HG02943 (cell line): ENCODE measurements at regions not wholly inside any gene's neighbourhood (a gene's known extent, or its start where the extent isn't known, plus 50 kb on each side); places are given as distances from the start of the nearest gene placed in this dataset.

Source experiments
- ATAC-seq: cut with Tn5 transposase; IDR thresholded peaks from one replicate; pipeline ENCODE4 v1.9.1; 2021; ENCODE audit warnings: mild to moderate bottlenecking, low read depth, moderate library complexity; ENCODE audit not compliant: unreplicated experiment

- ATAC-seq = no peak
These were observed 404.7 kb upstream of the TGFBR2 start for GRCh38 chr3:30201715-30202114.

- no peak for ATAC-seq
These were observed 403.1 kb upstream of the TGFBR2 start for GRCh38 chr3:30203301-30203700.

- no peak for ATAC-seq
These were observed 402.3 kb upstream of the TGFBR2 start for GRCh38 chr3:30204126-30204525.

GRCh38 chr3:30206051-30206450, 400.4 kb upstream of the TGFBR2 start:
- ATAC-seq = no peak

GRCh38 chr3:30221619-30222018, 384.8 kb upstream of the TGFBR2 start:
- ATAC-seq = no peak

- ATAC-seq = no peak
These were observed 384.0 kb upstream of the TGFBR2 start for GRCh38 chr3:30222441-30222840.

- ATAC-seq = no peak
These were observed 381.4 kb upstream of the TGFBR2 start for GRCh38 chr3:30225021-30225420.

GRCh38 chr3:30226601-30227151, 379.7 kb upstream of the TGFBR2 start:
- no peak for ATAC-seq

GRCh38 chr3:30227571-30228301, 378.7 kb upstream of the TGFBR2 start:
- no peak for ATAC-seq

GRCh38 chr3:30228302-30228631, 378.1 kb upstream of the TGFBR2 start:
- ATAC-seq = no peak

GRCh38 chr3:30231277-30232141, 374.9 kb upstream of the TGFBR2 start:
- ATAC-seq = no peak

- no peak for ATAC-seq
These were observed 374.3 kb upstream of the TGFBR2 start for GRCh38 chr3:30232142-30232541.

- no peak for ATAC-seq
These were observed 372.3 kb upstream of the TGFBR2 start for GRCh38 chr3:30233913-30234646.

GRCh38 chr3:30236011-30236410, 370.4 kb upstream of the TGFBR2 start:
- no peak for ATAC-seq

GRCh38 chr3:30241721-30242120, 364.7 kb upstream of the TGFBR2 start:
- ATAC-seq = no peak

- no peak for ATAC-seq
These were observed 360.4 kb upstream of the TGFBR2 start for GRCh38 chr3:30245858-30246622.

- ATAC-seq = peak; percentile 93
These were observed 358.0 kb upstream of the TGFBR2 start for GRCh38 chr3:30248423-30248822.

GRCh38 chr3:30252474-30252873, 353.9 kb upstream of the TGFBR2 start:
- no peak for ATAC-seq

- no peak for ATAC-seq
These were observed 352.6 kb upstream of the TGFBR2 start for GRCh38 chr3:30253832-30254231.

GRCh38 chr3:30256474-30256873, 349.9 kb upstream of the TGFBR2 start:
- ATAC-seq = no peak
